Kasumi-1 (cell line): ENCODE measurements at regions not wholly inside any gene's neighbourhood (a gene's known extent, or its start where the extent isn't known, plus 50 kb on each side); places are given as distances from the start of the nearest gene placed in this dataset.

Experiments used
- DNase-seq, 2 experiments: peaks; one replicate each; lab custom pipeline; 2025; lab: John Stamatoyannopoulos, UW

- no peak for DNase-seq
Measured at GRCh38 chr2:15780234-15780633, 160.1 kb upstream of the MYCN start.

- no peak for DNase-seq
Measured at GRCh38 chr2:15780912-15781574, 159.3 kb upstream of the MYCN start.

GRCh38 chr2:15782009-15782751 lies 158.2 kb upstream of the MYCN start:
- DNase-seq, result no peak

GRCh38 chr2:15782769-15783294 lies 157.5 kb upstream of the MYCN start:
- no peak for DNase-seq

GRCh38 chr2:15783489-15783888 lies 156.9 kb upstream of the MYCN start:
- DNase-seq, result no peak

GRCh38 chr2:15784106-15784885 lies 156.1 kb upstream of the MYCN start:
- no peak for DNase-seq

- DNase-seq, result no peak
Measured at GRCh38 chr2:15784886-15785801, 155.2 kb upstream of the MYCN start.

- no peak for DNase-seq
Measured at GRCh38 chr2:15786003-15786654, 154.2 kb upstream of the MYCN start.

- DNase-seq, result no peak
Measured at GRCh38 chr2:15786901-15787300, 153.4 kb upstream of the MYCN start.

- DNase-seq, result no peak
Measured at GRCh38 chr2:15787535-15788454, 152.6 kb upstream of the MYCN start.

- no peak for DNase-seq
Measured at GRCh38 chr2:15788455-15788829, 151.9 kb upstream of the MYCN start.

- no peak for DNase-seq
Measured at GRCh38 chr2:15788830-15789229, 151.5 kb upstream of the MYCN start.

- DNase-seq, result no peak
Measured at GRCh38 chr2:15789381-15790062, 150.8 kb upstream of the MYCN start.

- DNase-seq, result no peak
Measured at GRCh38 chr2:15790326-15790725, 150.0 kb upstream of the MYCN start.

GRCh38 chr2:15790838-15791237 lies 149.5 kb upstream of the MYCN start:
- no peak for DNase-seq

- DNase-seq, result no peak
Measured at GRCh38 chr2:15791294-15791693, 149.1 kb upstream of the MYCN start.

- DNase-seq, result no peak
Measured at GRCh38 chr2:15792331-15792730, 148.0 kb upstream of the MYCN start.

GRCh38 chr2:15793078-15793913 lies 147.1 kb upstream of the MYCN start:
- no peak for DNase-seq

- DNase-seq, result no peak
Measured at GRCh38 chr2:15793978-15794377, 146.4 kb upstream of the MYCN start.
